ENCODE measurements at regions not wholly inside any gene's neighbourhood (a gene's known extent, or its start where the extent isn't known, plus 50 kb on each side); places are given as distances from the start of the nearest gene placed in this dataset.
A peak's percentile ranks its signal among the peaks of the same experiment; 100 is the strongest.

- Mint-ChIP-seq H3K27ac (ENCODE audit: unreplicated experiment) (no peak overlapping the region), H3K4me1 (ENCODE audit: low read depth, unreplicated experiment) (peaks cover 17% of the 10 kb centered on the region)
Measured at GRCh38 chr7:33807155-33807530, 98.2 kb upstream of the BMPER start.

GRCh38 chr7:33807779-33808482 is 97.4 kb upstream of the BMPER start:
- H3K27me3 Mint-ChIP-seq (ENCODE audit: unreplicated experiment), result no peaks in the 10 kb centered on the region
- DNase-seq, result peak; percentile 32
- peaks cover 17% of the 10 kb centered on the region for H3K4me1 Mint-ChIP-seq (ENCODE audit: low read depth, unreplicated experiment)
- H3K9me3 Mint-ChIP-seq (ENCODE audit: unreplicated experiment), result no peaks in the 10 kb centered on the region
- no peak overlapping the region for H3K4me3 Mint-ChIP-seq (ENCODE audit: unreplicated experiment)
- peak; percentile 37 for TF ChIP-seq CTCF (IDR thresholded peaks at IDR 0.05; ENCODE audit: partially characterized antibody, unreplicated experiment)
- no peak overlapping the region for H3K27ac Mint-ChIP-seq (ENCODE audit: unreplicated experiment)
- peaks cover 5% of the 10 kb centered on the region for H3K36me3 Mint-ChIP-seq (ENCODE audit: unreplicated experiment)

More at GRCh38 chr7:33807155-33807530, 98.2 kb upstream of the BMPER start:
- Mint-ChIP-seq H3K36me3 (ENCODE audit: unreplicated experiment) (peaks cover 5% of the 10 kb centered on the region), H3K27me3 (ENCODE audit: unreplicated experiment) (no peaks in the 10 kb centered on the region), H3K4me3 (ENCODE audit: unreplicated experiment) (no peak overlapping the region), H3K9me3 (ENCODE audit: unreplicated experiment) (no peaks in the 10 kb centered on the region)
- no peak for DNase-seq
- TF ChIP-seq CTCF (IDR thresholded peaks at IDR 0.05; ENCODE audit: partially characterized antibody, unreplicated experiment), result no peak

- no peak for TF ChIP-seq CTCF (IDR thresholded peaks at IDR 0.05; ENCODE audit: partially characterized antibody, unreplicated experiment)
- H3K27ac Mint-ChIP-seq (ENCODE audit: unreplicated experiment), result no peak overlapping the region
- H3K36me3 Mint-ChIP-seq (ENCODE audit: unreplicated experiment), result peaks cover 5% of the 10 kb centered on the region
- H3K27me3 Mint-ChIP-seq (ENCODE audit: unreplicated experiment), result no peaks in the 10 kb centered on the region
- H3K4me3 Mint-ChIP-seq (ENCODE audit: unreplicated experiment), result no peak overlapping the region
- H3K9me3 Mint-ChIP-seq (ENCODE audit: unreplicated experiment), result no peaks in the 10 kb centered on the region
- peaks cover 28% of the 10 kb centered on the region for H3K4me1 Mint-ChIP-seq (ENCODE audit: low read depth, unreplicated experiment)
- DNase-seq, result no peak
Measured at GRCh38 chr7:33809228-33809627, 96.1 kb upstream of the BMPER start.

- no peak for DNase-seq
- H3K27ac Mint-ChIP-seq (ENCODE audit: unreplicated experiment), result peak overlapping the region; percentile 53
- H3K9me3 Mint-ChIP-seq (ENCODE audit: unreplicated experiment), result peaks cover 7% of the 10 kb centered on the region
- H3K4me1 Mint-ChIP-seq (ENCODE audit: low read depth, unreplicated experiment), result peaks cover 37% of the 10 kb centered on the region
- no peak overlapping the region for H3K4me3 Mint-ChIP-seq (ENCODE audit: unreplicated experiment)
- peaks cover 4% of the 10 kb centered on the region for H3K27me3 Mint-ChIP-seq (ENCODE audit: unreplicated experiment)
- no peak for TF ChIP-seq CTCF (IDR thresholded peaks at IDR 0.05; ENCODE audit: partially characterized antibody, unreplicated experiment)
- peaks cover 5% of the 10 kb centered on the region for H3K36me3 Mint-ChIP-seq (ENCODE audit: unreplicated experiment)
Measured at GRCh38 chr7:33810356-33810755, 95.0 kb upstream of the BMPER start.

GRCh38 chr7:33813331-33813730 is 92.0 kb upstream of the BMPER start:
- peaks cover 5% of the 10 kb centered on the region for H3K36me3 Mint-ChIP-seq (ENCODE audit: unreplicated experiment)
- TF ChIP-seq CTCF (IDR thresholded peaks at IDR 0.05; ENCODE audit: partially characterized antibody, unreplicated experiment), result no peak
- H3K27me3 Mint-ChIP-seq (ENCODE audit: unreplicated experiment), result peaks cover 11% of the 10 kb centered on the region
- H3K4me1 Mint-ChIP-seq (ENCODE audit: low read depth, unreplicated experiment), result peaks cover 51% of the 10 kb centered on the region
- no peak for DNase-seq
- H3K9me3 Mint-ChIP-seq (ENCODE audit: unreplicated experiment), result peaks cover 13% of the 10 kb centered on the region
- peak overlapping the region; percentile 98 for H3K27ac Mint-ChIP-seq (ENCODE audit: unreplicated experiment)
- H3K4me3 Mint-ChIP-seq (ENCODE audit: unreplicated experiment), result no peak overlapping the region
